Fibroblast of lung (primary cell): ENCODE measurements at regions not wholly inside any gene's neighbourhood (a gene's known extent, or its start where the extent isn't known, plus 50 kb on each side); places are given as distances from the start of the nearest gene placed in this dataset.

Experiments used
- EZH2 ChIP-seq: IDR thresholded peaks from 2 replicates; pipeline ENCODE4 v1.5.1; 2012; ENCODE audit warnings: low read length, control low read depth, mild to moderate bottlenecking; ENCODE audit errors: missing control alignments
- TF ChIP-seq, protein P1 (sequence below), 2 donors: IDR thresholded peaks in 1 of 2; conservative IDR thresholded peaks in 1 of 2; 1 replicate in 1 of 2; 2 replicates in 1 of 2; pipeline ENCODE4 v1.5.1; 2011 to 2012; ENCODE audit warnings: low read length in 2 of 2, control low read depth in 1 of 2, inconsistent platforms in 1 of 2, low read depth in 1 of 2, mild to moderate bottlenecking in 1 of 2

DNA sequence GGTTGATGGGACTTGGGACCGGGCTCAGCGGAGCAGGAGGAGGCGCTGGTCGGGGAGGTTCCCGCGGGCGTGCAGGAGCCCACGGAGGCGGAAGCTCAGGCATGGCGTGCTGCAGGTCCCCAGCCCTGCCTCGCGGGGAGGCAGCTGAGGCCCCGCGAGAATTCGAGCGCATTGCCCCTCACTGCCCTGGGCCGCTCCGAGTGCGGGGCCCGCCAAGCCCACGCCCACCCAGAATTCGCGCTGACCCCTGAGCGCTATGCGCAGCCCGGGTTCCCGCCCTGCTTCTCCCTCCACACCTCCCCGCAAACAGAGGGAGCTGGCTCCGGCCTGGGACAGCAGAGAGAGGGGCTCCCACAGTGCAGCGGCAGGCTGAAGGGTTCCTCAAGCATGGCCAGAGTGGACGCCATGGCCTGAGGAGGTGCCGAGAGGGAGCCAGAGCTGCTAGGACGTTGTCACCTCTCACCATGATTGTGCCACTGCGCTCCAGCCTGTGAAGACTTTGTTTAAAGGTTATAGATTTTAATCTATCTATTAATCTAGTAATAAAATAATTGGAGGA lies 357.2 kb upstream of the RGPD4 start:
- TF ChIP-seq, protein P1, sequence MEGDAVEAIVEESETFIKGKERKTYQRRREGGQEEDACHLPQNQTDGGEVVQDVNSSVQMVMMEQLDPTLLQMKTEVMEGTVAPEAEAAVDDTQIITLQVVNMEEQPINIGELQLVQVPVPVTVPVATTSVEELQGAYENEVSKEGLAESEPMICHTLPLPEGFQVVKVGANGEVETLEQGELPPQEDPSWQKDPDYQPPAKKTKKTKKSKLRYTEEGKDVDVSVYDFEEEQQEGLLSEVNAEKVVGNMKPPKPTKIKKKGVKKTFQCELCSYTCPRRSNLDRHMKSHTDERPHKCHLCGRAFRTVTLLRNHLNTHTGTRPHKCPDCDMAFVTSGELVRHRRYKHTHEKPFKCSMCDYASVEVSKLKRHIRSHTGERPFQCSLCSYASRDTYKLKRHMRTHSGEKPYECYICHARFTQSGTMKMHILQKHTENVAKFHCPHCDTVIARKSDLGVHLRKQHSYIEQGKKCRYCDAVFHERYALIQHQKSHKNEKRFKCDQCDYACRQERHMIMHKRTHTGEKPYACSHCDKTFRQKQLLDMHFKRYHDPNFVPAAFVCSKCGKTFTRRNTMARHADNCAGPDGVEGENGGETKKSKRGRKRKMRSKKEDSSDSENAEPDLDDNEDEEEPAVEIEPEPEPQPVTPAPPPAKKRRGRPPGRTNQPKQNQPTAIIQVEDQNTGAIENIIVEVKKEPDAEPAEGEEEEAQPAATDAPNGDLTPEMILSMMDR (conservative IDR thresholded peaks at IDR 0.05 in 1 of 2, IDR thresholded peaks at IDR 0.05 in 1 of 2; ENCODE audit: low read depth in 1 of 2, low read length in 2 of 2), result no peak
- no peak for TF ChIP-seq EZH2
